SK-N-MC (cell line): ENCODE measurements at regions not wholly inside any gene's neighbourhood (a gene's known extent, or its start where the extent isn't known, plus 50 kb on each side); places are given as distances from the start of the nearest gene placed in this dataset.

Experiments
- DNase-seq: peaks from one replicate; pipeline ENCODE4 v3.0.0-alpha.2; 2011; ENCODE audit warnings: low read depth, low spot score
- H3K27ac ChIP-seq: fragments of 200-600 bp; sonication (generic); 2 replicates; pipeline ENCODE4 v1.5.1; 2016; ENCODE audit warnings: mixed run types
- H3K36me3 ChIP-seq: fragments of 200-600 bp; sonication (generic); 2 replicates; pipeline ENCODE4 v1.6.1; 2017; ENCODE audit warnings: antibody characterized with exemption, low read length, mixed read lengths; ENCODE audit not compliant: insufficient read depth
- H3K4me3 ChIP-seq: fragments of 200-600 bp; sonication (generic); 2 replicates; pipeline ENCODE4 v1.5.1; 2016
- H3K9ac ChIP-seq: fragments of 200-600 bp; sonication (generic); 2 replicates; pipeline ENCODE4 v1.8.0; 2017; ENCODE audit warnings: mixed run types, mixed read lengths; ENCODE audit not compliant: insufficient read length
- H3K9me3 ChIP-seq: fragments of 200-600 bp; sonication (generic); 2 replicates; pipeline ENCODE4 v1.6.1; 2017; ENCODE audit warnings: low read depth, mild to moderate bottlenecking, antibody characterized with exemption, low read length, moderate library complexity, mixed read lengths
- EZH2 ChIP-seq: fragments of 200-600 bp; sonication (generic); IDR thresholded peaks from one replicate; pipeline ENCODE4 v1.6.1; 2017; ENCODE audit warnings: antibody characterized with exemption
- FOXP2 ChIP-seq: optimal IDR thresholded peaks from 2 replicates; pipeline ENCODE3; 2011; ENCODE audit warnings: mild to moderate bottlenecking, moderate library complexity; ENCODE audit not compliant: insufficient read depth; ENCODE audit errors: extremely low read length, control extremely low read depth
- POLR2AphosphoS5 ChIP-seq: IDR thresholded peaks from 2 replicates; pipeline ENCODE4 v1.6.1; 2012; ENCODE audit warnings: mild to moderate bottlenecking, low read depth, low read length, borderline replicate concordance

GRCh38 chr11:10938650-10939387 is 81.0 kb upstream of the ZBED5 start:
- Histone ChIP-seq H3K4me3 (no peak overlapping the region), H3K27ac (no peak overlapping the region), H3K36me3 (no peaks in the 10 kb centered on the region), H3K9me3 (no peaks in the 10 kb centered on the region), H3K9ac (no peak overlapping the region)
- TF ChIP-seq FOXP2, result no peak
- no peak for TF ChIP-seq EZH2
- no peak for TF ChIP-seq POLR2AphosphoS5
- no peak for DNase-seq

DNA sequence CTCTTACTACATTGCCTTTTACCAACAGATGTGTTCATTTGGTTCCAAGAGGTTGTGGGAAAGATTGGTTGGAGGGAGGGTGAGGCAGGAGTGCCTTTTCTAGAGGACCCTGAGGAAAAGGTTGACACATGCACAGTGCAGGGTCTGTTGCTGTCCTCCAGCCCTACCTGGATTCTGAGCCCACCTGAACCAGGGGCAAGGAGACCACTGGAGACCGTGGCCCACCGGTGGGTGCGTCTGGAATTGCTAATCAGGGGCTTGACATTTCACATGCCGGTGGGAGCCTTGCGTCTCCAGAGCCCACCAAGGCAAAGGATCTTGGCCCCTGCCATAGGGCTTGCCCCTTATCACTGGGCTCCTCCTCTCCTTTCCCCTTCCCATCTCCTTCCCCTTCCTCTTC is 80.4 kb upstream of the ZBED5 start:
- Histone ChIP-seq H3K9ac (no peak overlapping the region), H3K36me3 (no peaks in the 10 kb centered on the region), H3K9me3 (no peaks in the 10 kb centered on the region), H3K27ac (no peak overlapping the region), H3K4me3 (no peak overlapping the region)
- no peak for TF ChIP-seq FOXP2
- no peak for TF ChIP-seq EZH2
- TF ChIP-seq POLR2AphosphoS5, result no peak
- no peak for DNase-seq

DNA sequence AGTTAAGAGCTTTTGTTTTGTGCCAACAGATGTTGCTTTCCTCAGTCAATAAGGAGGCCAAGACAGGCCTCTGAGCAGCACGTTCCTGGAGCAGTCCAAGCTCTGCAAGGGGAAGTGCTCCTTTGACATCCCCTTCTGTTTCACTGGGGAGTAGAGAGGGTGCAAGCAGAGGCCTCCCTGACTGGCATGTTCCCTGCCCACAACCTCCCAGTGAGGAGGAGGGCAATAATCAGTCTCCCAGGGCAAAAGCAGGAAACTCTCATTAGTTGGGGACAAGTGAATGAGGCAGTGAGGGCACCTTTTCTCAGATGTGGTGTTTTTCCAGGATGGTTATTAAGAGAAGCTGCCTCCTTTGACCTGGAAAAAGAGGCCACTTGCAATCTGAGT is 79.5 kb upstream of the ZBED5 start:
- no peaks in the 10 kb centered on the region for H3K9me3 ChIP-seq
- H3K4me3 ChIP-seq, result no peak overlapping the region
- no peaks in the 10 kb centered on the region for H3K36me3 ChIP-seq
- DNase-seq, result no peak
- H3K9ac ChIP-seq, result no peak overlapping the region
- H3K27ac ChIP-seq, result no peak overlapping the region
- TF ChIP-seq EZH2 (no peak), FOXP2 (no peak), POLR2AphosphoS5 (no peak)

DNA sequence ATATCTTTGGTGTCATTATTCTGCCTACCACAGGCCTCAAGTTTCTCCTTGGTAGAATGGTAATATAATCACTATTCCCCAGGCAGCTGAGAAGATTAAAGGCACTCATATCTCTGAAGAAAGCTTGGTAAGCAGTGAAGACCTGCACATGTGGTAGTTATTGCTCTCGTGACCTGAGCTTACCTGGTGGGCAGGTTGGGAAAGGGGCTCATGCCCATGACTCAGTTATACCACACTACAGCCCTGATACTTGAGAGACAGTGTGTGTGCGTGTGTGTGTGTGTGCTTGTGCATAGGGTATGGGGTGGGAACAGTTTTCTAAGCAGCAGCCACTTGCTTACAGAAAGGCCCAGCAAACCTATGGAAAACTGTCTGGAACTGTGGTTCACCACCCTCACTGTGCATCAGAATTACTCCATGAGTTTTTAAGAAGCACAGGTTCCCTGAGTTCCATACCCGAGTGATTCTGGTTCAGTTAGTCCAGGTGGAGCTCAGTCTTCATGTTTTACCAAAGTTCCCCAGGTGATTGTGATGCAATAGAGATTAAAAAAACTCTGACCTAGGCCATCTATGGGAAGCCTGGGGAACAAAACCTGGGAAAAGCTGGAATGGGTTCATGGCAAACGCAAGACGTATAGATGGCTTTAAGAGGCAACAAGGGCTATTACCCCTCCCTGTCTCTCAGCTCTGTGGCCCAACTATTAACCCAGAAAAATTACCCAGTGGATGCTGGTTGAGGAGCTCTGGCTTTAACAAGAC is 79.0 kb upstream of the ZBED5 start:
- no peaks in the 10 kb centered on the region for H3K9me3 ChIP-seq
- no peak overlapping the region for H3K27ac ChIP-seq
- H3K4me3 ChIP-seq, result no peak overlapping the region
- no peak for DNase-seq
- no peak overlapping the region for H3K9ac ChIP-seq
- no peaks in the 10 kb centered on the region for H3K36me3 ChIP-seq
- TF ChIP-seq POLR2AphosphoS5 (no peak), EZH2 (no peak), FOXP2 (no peak)

DNA sequence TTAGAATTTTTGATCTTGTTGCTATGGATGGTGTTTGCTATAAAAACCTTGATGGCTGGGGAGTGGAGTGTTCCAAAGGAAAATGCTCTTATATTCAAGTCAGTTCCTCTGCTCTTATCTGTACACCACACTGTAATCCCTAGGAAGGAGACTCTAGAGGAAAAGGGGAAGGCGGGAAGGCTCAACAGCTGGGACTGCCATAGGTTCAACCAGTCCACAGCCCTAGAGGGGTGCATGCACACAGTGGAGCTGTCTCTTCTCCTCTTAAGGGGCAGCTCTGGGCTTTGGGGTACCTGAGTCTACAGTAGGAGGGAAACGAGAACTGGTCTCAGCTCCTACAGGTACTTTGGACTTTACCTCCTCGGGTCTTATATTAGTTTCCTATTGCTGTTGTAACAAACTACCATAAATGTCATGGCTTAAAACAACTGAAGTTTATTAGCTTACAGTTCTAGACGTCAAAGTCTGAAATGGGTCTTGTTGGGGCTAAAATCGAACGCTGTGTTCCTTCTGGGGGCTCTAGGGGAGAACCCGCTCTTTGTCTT is 77.2 kb upstream of the ZBED5 start:
- TF ChIP-seq FOXP2 (no peak), EZH2 (no peak), POLR2AphosphoS5 (no peak)
- Histone ChIP-seq H3K27ac (no peak overlapping the region), H3K9me3 (no peaks in the 10 kb centered on the region), H3K4me3 (no peak overlapping the region), H3K36me3 (no peaks in the 10 kb centered on the region), H3K9ac (no peak overlapping the region)
- no peak for DNase-seq

GRCh38 chr11:10934293-10934860 is 76.5 kb upstream of the ZBED5 start:
- Histone ChIP-seq H3K9me3 (no peaks in the 10 kb centered on the region), H3K4me3 (peak overlapping the region; percentile 88), H3K36me3 (no peaks in the 10 kb centered on the region), H3K27ac (no peak overlapping the region), H3K9ac (no peak overlapping the region)
- TF ChIP-seq FOXP2 (no peak), POLR2AphosphoS5 (no peak), EZH2 (no peak)
- no peak for DNase-seq

DNA sequence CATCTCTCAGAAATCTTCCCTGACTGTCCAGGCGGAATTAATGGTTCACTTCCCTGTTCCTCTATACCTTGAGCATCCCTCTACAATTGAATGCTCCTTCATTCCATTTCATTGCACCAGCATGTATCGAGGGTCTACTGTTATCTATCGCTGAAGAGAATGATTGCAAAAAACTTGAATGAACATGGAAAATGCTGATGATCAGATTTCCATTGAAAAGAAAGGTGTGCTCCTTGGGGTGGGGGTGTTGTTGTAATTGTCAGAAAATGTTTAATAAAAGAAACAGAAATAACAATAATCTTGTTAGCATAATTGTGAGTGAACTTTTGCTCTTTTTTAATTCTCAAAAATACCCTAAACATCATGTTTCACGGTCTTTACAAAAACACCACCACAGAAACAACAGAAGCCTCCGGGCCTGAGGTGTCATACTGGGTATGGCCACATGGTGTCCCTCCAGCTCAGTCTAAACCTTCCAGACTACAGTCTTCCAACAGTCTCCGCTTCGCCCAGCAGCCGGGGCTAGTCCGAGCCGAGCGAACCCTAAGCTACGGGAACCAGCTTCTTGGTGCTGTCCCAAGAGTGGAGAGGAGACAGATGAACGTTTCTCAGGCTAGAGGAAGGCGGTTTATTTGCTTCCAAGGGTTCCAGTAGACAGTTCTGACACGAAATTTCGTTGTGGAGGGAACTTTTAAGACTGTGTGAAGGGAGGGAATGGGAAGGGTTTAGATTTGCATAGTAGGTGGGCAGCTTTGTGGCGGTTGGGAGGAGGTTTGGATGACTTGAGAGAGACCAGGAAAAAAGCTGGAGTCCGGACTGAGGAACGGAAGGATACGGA is 75.8 kb upstream of the ZBED5 start:
- Histone ChIP-seq H3K36me3 (no peaks in the 10 kb centered on the region), H3K27ac (peak overlapping the region; percentile 22; the same call in 1 of the 2 replicates), H3K4me3 (peak overlapping the region; percentile 88), H3K9ac (peak overlapping the region; percentile 68), H3K9me3 (no peaks in the 10 kb centered on the region)
- no peak for TF ChIP-seq FOXP2
- TF ChIP-seq POLR2AphosphoS5, result peak; percentile 24; the same call in 1 of the 2 replicates
- TF ChIP-seq EZH2, result no peak
- peak; percentile 76 for DNase-seq
